ENCODE measurements at regions not wholly inside any gene's neighbourhood (a gene's known extent, or its start where the extent isn't known, plus 50 kb on each side); places are given as distances from the start of the nearest gene placed in this dataset.

DNA sequence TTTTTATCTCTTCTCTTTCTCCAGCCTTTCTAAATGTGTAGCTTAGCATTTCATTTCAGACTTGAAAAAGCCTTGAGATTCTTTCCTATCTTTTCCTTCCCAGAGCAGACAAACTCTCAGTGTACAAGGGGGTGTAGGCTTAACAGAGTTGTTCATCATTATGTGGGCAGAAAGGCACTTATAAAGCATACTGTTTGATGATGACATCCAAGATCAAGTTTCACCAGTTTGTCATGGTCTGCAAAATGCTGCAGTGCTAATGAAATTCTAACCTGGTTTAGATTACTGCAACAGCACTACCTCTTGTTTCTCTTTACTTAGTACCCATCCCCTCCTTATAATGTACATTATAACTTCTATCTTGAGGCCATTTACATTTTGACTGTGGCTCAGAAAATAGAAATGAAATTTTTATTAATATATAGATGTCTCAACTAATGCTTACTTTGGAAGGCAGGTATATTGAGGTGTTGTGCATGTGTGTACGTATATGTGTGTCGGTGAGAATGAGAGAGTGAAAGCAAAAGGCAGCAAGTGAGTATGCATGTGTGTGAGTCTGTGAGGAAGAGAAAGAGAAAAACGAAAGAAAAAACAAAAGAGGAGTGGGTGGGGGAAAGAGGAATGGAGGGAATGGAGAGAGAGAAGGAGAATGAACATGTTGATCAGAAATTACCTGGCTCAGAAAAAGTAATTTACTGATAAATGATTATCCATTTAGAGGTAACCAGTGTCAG lies 1043.6 kb downstream of the TUSC7 start:
- Histone ChIP-seq H3K4me3 (ENCODE audit: low read depth, low read length) (no peak overlapping the region), H2BK120ac (ENCODE audit: insufficient read depth, low read length, poor library complexity) (no peak overlapping the region), H4K91ac (ENCODE audit: low read depth, low read length) (no peak overlapping the region), H2BK12ac (ENCODE audit: low read length) (no peak overlapping the region), H3K27me3 (ENCODE audit: insufficient read depth, low read length) (no peaks in the 10 kb centered on the region), H3K4me1 (ENCODE audit: control insufficient read depth in 1 of 2, insufficient read depth in 2 of 2, low read length in 2 of 2) (no peaks in the 10 kb centered on the region), H4K12ac (ENCODE audit: low read depth, low read length) (no peak overlapping the region), H3K14ac (ENCODE audit: low read length) (no peak overlapping the region), H3K79me1 (ENCODE audit: low read length) (no peaks in the 10 kb centered on the region), H3K4ac (ENCODE audit: low read depth, low read length) (no peak overlapping the region), H4K8ac (ENCODE audit: low read depth, low read length) (no peak overlapping the region), H3K9ac (ENCODE audit: low read length) (no peak overlapping the region), H3K79me2 (ENCODE audit: control insufficient read depth, insufficient read depth, low read length, poor library complexity) (no peaks in the 10 kb centered on the region), H3K18ac (ENCODE audit: low read length) (no peak overlapping the region), H2AK5ac (ENCODE audit: low read length) (no peak overlapping the region), H3K4me2 (ENCODE audit: low read length) (no peak overlapping the region), H3K36me3 (ENCODE audit: control insufficient read depth in 1 of 2, insufficient read depth in 2 of 2, low read length in 2 of 2) (no peaks in the 10 kb centered on the region), H2BK5ac (ENCODE audit: low read depth, low read length, poor library complexity) (no peak overlapping the region), H3K23ac (ENCODE audit: low read length) (no peak overlapping the region), H3K9me3 (ENCODE audit: insufficient read depth, low read depth, low read length) (no peaks in the 10 kb centered on the region), H3K27ac (ENCODE audit: low read depth, low read length) (no peak overlapping the region), H2AFZ (ENCODE audit: insufficient read depth, low read length, poor library complexity) (no peak overlapping the region)
- DNase-seq = no peak
- WGBS (ENCODE audit: extremely low coverage, insufficient coverage, insufficient read length) = 100% methylated on average over 1 of the region's 3 CpGs

DNA sequence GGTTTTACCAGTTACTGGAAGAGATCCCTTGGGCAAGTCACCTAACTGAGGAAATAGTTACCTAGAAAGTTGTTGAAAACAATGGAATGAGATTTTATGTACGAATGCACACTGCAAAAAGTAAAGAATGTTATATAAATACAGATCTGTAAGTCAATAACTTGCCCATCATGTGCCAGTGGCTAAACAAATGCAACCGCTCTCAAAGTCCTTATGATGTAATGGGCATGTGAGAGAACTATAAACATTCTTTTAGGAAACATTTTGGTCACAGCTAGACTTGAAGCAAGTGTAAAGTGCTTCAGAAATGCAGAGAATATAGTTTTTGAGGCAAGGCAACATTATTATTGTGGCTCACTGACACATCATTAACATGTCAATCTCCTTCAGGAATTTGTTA lies 1044.5 kb downstream of the TUSC7 start:
- Histone ChIP-seq H3K4me2 (ENCODE audit: low read length) (no peak overlapping the region), H4K8ac (ENCODE audit: low read depth, low read length) (no peak overlapping the region), H3K23ac (ENCODE audit: low read length) (no peak overlapping the region), H3K18ac (ENCODE audit: low read length) (no peak overlapping the region), H3K14ac (ENCODE audit: low read length) (no peak overlapping the region), H2BK120ac (ENCODE audit: insufficient read depth, low read length, poor library complexity) (no peak overlapping the region), H4K91ac (ENCODE audit: low read depth, low read length) (no peak overlapping the region), H4K12ac (ENCODE audit: low read depth, low read length) (no peak overlapping the region), H3K4me1 (ENCODE audit: control insufficient read depth in 1 of 2, insufficient read depth in 2 of 2, low read length in 2 of 2) (no peaks in the 10 kb centered on the region), H3K9me3 (ENCODE audit: insufficient read depth, low read depth, low read length) (no peaks in the 10 kb centered on the region), H3K79me1 (ENCODE audit: low read length) (no peaks in the 10 kb centered on the region), H3K79me2 (ENCODE audit: control insufficient read depth, insufficient read depth, low read length, poor library complexity) (no peaks in the 10 kb centered on the region), H3K9ac (ENCODE audit: low read length) (no peak overlapping the region), H3K4me3 (ENCODE audit: low read depth, low read length) (no peak overlapping the region), H3K27ac (ENCODE audit: low read depth, low read length) (no peak overlapping the region), H2BK12ac (ENCODE audit: low read length) (no peak overlapping the region), H2BK5ac (ENCODE audit: low read depth, low read length, poor library complexity) (no peak overlapping the region), H3K36me3 (ENCODE audit: control insufficient read depth in 1 of 2, insufficient read depth in 2 of 2, low read length in 2 of 2) (no peaks in the 10 kb centered on the region), H3K27me3 (ENCODE audit: insufficient read depth, low read length) (no peaks in the 10 kb centered on the region), H3K4ac (ENCODE audit: low read depth, low read length) (no peak overlapping the region), H2AFZ (ENCODE audit: insufficient read depth, low read length, poor library complexity) (no peak overlapping the region), H2AK5ac (ENCODE audit: low read length) (no peak overlapping the region)
- WGBS (ENCODE audit: extremely low coverage, insufficient coverage, insufficient read length) = no CpG with 5 or more reads among the region's 2 CpGs
- no peak for DNase-seq

DNA sequence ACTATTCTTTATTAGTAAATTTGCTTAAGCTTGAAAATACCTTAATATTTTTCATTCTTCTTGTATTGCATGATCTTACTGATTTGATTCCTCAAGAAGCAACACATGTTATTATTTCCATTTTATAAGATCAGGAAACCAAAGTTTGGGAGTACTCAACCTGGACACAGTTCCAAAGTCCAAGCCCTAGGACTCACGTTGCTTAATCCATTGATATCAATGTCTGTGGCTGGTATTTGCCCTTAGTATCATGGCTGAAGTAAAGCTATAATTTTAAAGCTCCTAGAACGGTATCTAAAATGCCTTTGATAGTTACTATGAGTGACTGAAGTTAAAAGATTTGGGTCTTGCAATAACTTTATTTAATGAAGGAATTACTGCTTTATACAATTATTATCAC lies 1045.3 kb downstream of the TUSC7 start:
- Histone ChIP-seq H3K79me2 (ENCODE audit: control insufficient read depth, insufficient read depth, low read length, poor library complexity) (no peaks in the 10 kb centered on the region), H3K4ac (ENCODE audit: low read depth, low read length) (no peak overlapping the region), H3K79me1 (ENCODE audit: low read length) (no peaks in the 10 kb centered on the region), H2BK5ac (ENCODE audit: low read depth, low read length, poor library complexity) (no peak overlapping the region), H4K12ac (ENCODE audit: low read depth, low read length) (no peak overlapping the region), H3K9me3 (ENCODE audit: insufficient read depth, low read depth, low read length) (no peaks in the 10 kb centered on the region), H3K27ac (ENCODE audit: low read depth, low read length) (no peak overlapping the region), H3K9ac (ENCODE audit: low read length) (no peak overlapping the region), H2BK12ac (ENCODE audit: low read length) (no peak overlapping the region), H3K27me3 (ENCODE audit: insufficient read depth, low read length) (no peaks in the 10 kb centered on the region), H3K4me3 (ENCODE audit: low read depth, low read length) (no peak overlapping the region), H3K23ac (ENCODE audit: low read length) (no peak overlapping the region), H4K8ac (ENCODE audit: low read depth, low read length) (no peak overlapping the region), H3K4me1 (ENCODE audit: control insufficient read depth in 1 of 2, insufficient read depth in 2 of 2, low read length in 2 of 2) (no peaks in the 10 kb centered on the region), H2AK5ac (ENCODE audit: low read length) (no peak overlapping the region), H3K4me2 (ENCODE audit: low read length) (no peak overlapping the region), H3K36me3 (ENCODE audit: control insufficient read depth in 1 of 2, insufficient read depth in 2 of 2, low read length in 2 of 2) (no peaks in the 10 kb centered on the region), H2BK120ac (ENCODE audit: insufficient read depth, low read length, poor library complexity) (no peak overlapping the region), H3K14ac (ENCODE audit: low read length) (no peak overlapping the region), H3K18ac (ENCODE audit: low read length) (no peak overlapping the region), H4K91ac (ENCODE audit: low read depth, low read length) (no peak overlapping the region), H2AFZ (ENCODE audit: insufficient read depth, low read length, poor library complexity) (no peak overlapping the region)
- WGBS (ENCODE audit: extremely low coverage, insufficient coverage, insufficient read length) = no CpG with 5 or more reads among the region's 2 CpGs
- no peak for DNase-seq

DNA sequence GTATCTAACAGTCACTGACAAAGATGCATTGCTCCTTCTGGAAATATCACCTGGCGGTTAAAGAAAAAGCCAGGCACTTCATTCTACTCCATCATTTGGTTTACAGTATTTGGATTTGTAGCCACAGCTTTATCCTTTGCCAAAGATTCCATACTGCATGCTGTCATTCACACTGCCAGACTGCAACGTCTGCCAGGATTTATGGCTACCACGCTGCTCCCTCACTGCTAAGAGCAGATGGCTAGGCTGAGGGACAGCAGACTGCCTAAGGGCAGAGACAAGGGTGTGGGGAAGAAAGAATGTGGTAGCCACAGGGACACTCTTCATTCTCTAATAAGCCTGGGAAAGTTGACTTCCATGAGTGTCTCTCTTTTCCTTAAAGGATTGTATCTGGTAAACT lies 1047.0 kb downstream of the TUSC7 start:
- H3K27me3 ChIP-seq (ENCODE audit: insufficient read depth, low read length) = no peaks in the 10 kb centered on the region
- H2AFZ ChIP-seq (ENCODE audit: insufficient read depth, low read length, poor library complexity) = no peak overlapping the region
- no peak overlapping the region for H3K27ac ChIP-seq (ENCODE audit: low read depth, low read length)
- H3K9ac ChIP-seq (ENCODE audit: low read length) = no peak overlapping the region
- no peak overlapping the region for H2BK12ac ChIP-seq (ENCODE audit: low read length)
- no peak overlapping the region for H3K4me2 ChIP-seq (ENCODE audit: low read length)
- H3K79me2 ChIP-seq (ENCODE audit: control insufficient read depth, insufficient read depth, low read length, poor library complexity) = no peaks in the 10 kb centered on the region
- H3K36me3 ChIP-seq (ENCODE audit: control insufficient read depth in 1 of 2, insufficient read depth in 2 of 2, low read length in 2 of 2) = no peaks in the 10 kb centered on the region
- H4K12ac ChIP-seq (ENCODE audit: low read depth, low read length) = no peak overlapping the region
- no peak overlapping the region for H2BK5ac ChIP-seq (ENCODE audit: low read depth, low read length, poor library complexity)
- H2BK120ac ChIP-seq (ENCODE audit: insufficient read depth, low read length, poor library complexity) = no peak overlapping the region
- no peak overlapping the region for H3K23ac ChIP-seq (ENCODE audit: low read length)
- H3K4me1 ChIP-seq (ENCODE audit: control insufficient read depth in 1 of 2, insufficient read depth in 2 of 2, low read length in 2 of 2) = no peaks in the 10 kb centered on the region
- no peak overlapping the region for H3K4ac ChIP-seq (ENCODE audit: low read depth, low read length)
- no peaks in the 10 kb centered on the region for H3K79me1 ChIP-seq (ENCODE audit: low read length)
- no CpG with 5 or more reads among the region's 3 CpGs for WGBS (ENCODE audit: extremely low coverage, insufficient coverage, insufficient read length)
- no peaks in the 10 kb centered on the region for H3K9me3 ChIP-seq (ENCODE audit: insufficient read depth, low read depth, low read length)
- no peak overlapping the region for H2AK5ac ChIP-seq (ENCODE audit: low read length)
- DNase-seq = no peak
- H4K91ac ChIP-seq (ENCODE audit: low read depth, low read length) = no peak overlapping the region
- H4K8ac ChIP-seq (ENCODE audit: low read depth, low read length) = no peak overlapping the region
- H3K14ac ChIP-seq (ENCODE audit: low read length) = no peak overlapping the region
- no peak overlapping the region for H3K18ac ChIP-seq (ENCODE audit: low read length)
- H3K4me3 ChIP-seq (ENCODE audit: low read depth, low read length) = no peak overlapping the region

Data from trophoblast cell (in vitro differentiated cells and primary cell).